Smooth muscle cell (in vitro differentiated cells): ENCODE measurements at regions not wholly inside any gene's neighbourhood (a gene's known extent, or its start where the extent isn't known, plus 50 kb on each side); places are given as distances from the start of the nearest gene placed in this dataset.

Source experiments
- DNase-seq: peaks from one replicate; lab custom pipeline; 2025; ENCODE audit not compliant: unreplicated experiment; lab: John Stamatoyannopoulos, UW
- H2AFZ ChIP-seq: fragments of 200-600 bp; sonication (generic); 2 replicates; pipeline ENCODE4 v1.6.0; 2016; ENCODE audit warnings: antibody characterized with exemption, low read depth, mild to moderate bottlenecking
- H3F3A ChIP-seq: fragments of 200-600 bp; sonication (generic); 2 replicates; pipeline ENCODE4 v1.6.0; 2017; ENCODE audit warnings: antibody characterized with exemption, low read depth
- H3K27ac ChIP-seq: fragments of 200-600 bp; sonication (generic); 2 replicates; pipeline ENCODE4 v1.5.1; 2016; ENCODE audit warnings: low read depth, mild to moderate bottlenecking
- H3K27me3 ChIP-seq: fragments of 200-600 bp; sonication (generic); 2 replicates; pipeline ENCODE4 v1.6.1; 2016; ENCODE audit warnings: low read depth, mild to moderate bottlenecking
- H3K36me3 ChIP-seq: fragments of 200-600 bp; sonication (generic); 2 replicates; pipeline ENCODE4 v1.5.1; 2016; ENCODE audit warnings: low read depth
- H3K4me1 ChIP-seq: fragments of 200-600 bp; sonication (generic); 2 replicates; pipeline ENCODE4 v1.5.1; 2016; ENCODE audit warnings: low read depth
- H3K4me2 ChIP-seq: fragments of 200-600 bp; sonication (generic); 2 replicates; pipeline ENCODE4 v1.6.0; 2016; ENCODE audit warnings: mild to moderate bottlenecking
- H3K4me3 ChIP-seq: fragments of 200-600 bp; sonication (generic); 2 replicates; pipeline ENCODE4 v1.5.1; 2016; ENCODE audit warnings: mild to moderate bottlenecking
- H3K79me2 ChIP-seq: fragments of 200-600 bp; sonication (generic); 2 replicates; pipeline ENCODE4 v1.6.0; 2016; ENCODE audit warnings: low read depth, mild to moderate bottlenecking
- H3K9ac ChIP-seq: fragments of 200-600 bp; sonication (generic); 2 replicates; pipeline ENCODE4 v1.6.0; 2016; ENCODE audit warnings: low read depth
- H3K9me3 ChIP-seq: fragments of 200-600 bp; sonication (generic); replicated peaks from 2 replicates; pipeline ENCODE4 v1.5.1; 2016; ENCODE audit warnings: low read depth
- H4K20me1 ChIP-seq: fragments of 200-600 bp; sonication (generic); 2 replicates; pipeline ENCODE4 v1.6.0; 2016; ENCODE audit warnings: low read depth
- CTCF ChIP-seq: fragments of 200-600 bp; sonication (generic); IDR thresholded peaks from 2 replicates; pipeline ENCODE4 v1.5.1; 2017; ENCODE audit warnings: borderline replicate concordance, mild to moderate bottlenecking, antibody characterized with exemption; ENCODE audit not compliant: insufficient read depth, poor library complexity, severe bottlenecking
- WGBS: methylation state at CpG from one replicate; pipeline ENCODE4 v1.1.7; 2016; ENCODE audit warnings: low lambda C conversion rate; 5-methylcytosine and 5-hydroxymethylcytosine counted together

- TF ChIP-seq CTCF: no peak
- no peaks in the 10 kb centered on the region for H3K27me3 ChIP-seq
- H2AFZ ChIP-seq: peak overlapping the region; percentile 29
- H3K9me3 ChIP-seq: no peaks in the 10 kb centered on the region
- no peaks in the 10 kb centered on the region for H3F3A ChIP-seq
- WGBS: 92% methylated on average over 4 of the region's 4 CpGs
- H3K4me3 ChIP-seq: no peak overlapping the region
- no peaks in the 10 kb centered on the region for H3K79me2 ChIP-seq
- H3K36me3 ChIP-seq: no peaks in the 10 kb centered on the region
- no peak for DNase-seq
- no peak overlapping the region for H3K27ac ChIP-seq
- H3K4me1 ChIP-seq: no peaks in the 10 kb centered on the region
- no peaks in the 10 kb centered on the region for H4K20me1 ChIP-seq
- H3K9ac ChIP-seq: no peak overlapping the region
- H3K4me2 ChIP-seq: no peak overlapping the region
Observed at GRCh38 chr4:176568238-176568637, 224.5 kb downstream of the VEGFC start.

GRCh38 chr4:176569301-176569700, 223.4 kb downstream of the VEGFC start:
- no peak overlapping the region for H3K27ac ChIP-seq
- H3K79me2 ChIP-seq: no peaks in the 10 kb centered on the region
- H3K27me3 ChIP-seq: no peaks in the 10 kb centered on the region
- H3K4me2 ChIP-seq: no peak overlapping the region
- TF ChIP-seq CTCF: no peak
- no peaks in the 10 kb centered on the region for H3K4me1 ChIP-seq
- no peaks in the 10 kb centered on the region for H3K9me3 ChIP-seq
- no peak overlapping the region for H2AFZ ChIP-seq
- no peak overlapping the region for H3K4me3 ChIP-seq
- DNase-seq: no peak
- WGBS: 83% methylated on average over 2 of the region's 2 CpGs
- H3K9ac ChIP-seq: no peak overlapping the region
- no peaks in the 10 kb centered on the region for H4K20me1 ChIP-seq
- H3K36me3 ChIP-seq: no peaks in the 10 kb centered on the region
- H3F3A ChIP-seq: no peaks in the 10 kb centered on the region

GRCh38 chr4:176571206-176571605, 221.5 kb downstream of the VEGFC start:
- Histone ChIP-seq H3K4me3 (no peak overlapping the region), H3K27ac (no peak overlapping the region), H2AFZ (no peak overlapping the region), H3K36me3 (no peaks in the 10 kb centered on the region), H3K27me3 (no peaks in the 10 kb centered on the region), H3K4me2 (no peak overlapping the region), H3K4me1 (no peaks in the 10 kb centered on the region), H3F3A (no peaks in the 10 kb centered on the region), H3K9ac (no peak overlapping the region), H3K9me3 (no peaks in the 10 kb centered on the region), H4K20me1 (no peaks in the 10 kb centered on the region), H3K79me2 (no peaks in the 10 kb centered on the region)
- TF ChIP-seq CTCF: no peak
- WGBS: 76% methylated on average over 6 of the region's 6 CpGs
- DNase-seq: no peak

GRCh38 chr4:176575141-176575730, 217.5 kb downstream of the VEGFC start:
- peak overlapping the region; percentile 50 for H2AFZ ChIP-seq
- H3K27me3 ChIP-seq: no peaks in the 10 kb centered on the region
- no peaks in the 10 kb centered on the region for H3F3A ChIP-seq
- H3K4me1 ChIP-seq: no peaks in the 10 kb centered on the region
- no peak overlapping the region for H3K4me3 ChIP-seq
- H3K9ac ChIP-seq: no peak overlapping the region
- no peak for TF ChIP-seq CTCF
- H3K9me3 ChIP-seq: no peaks in the 10 kb centered on the region
- H3K36me3 ChIP-seq: no peaks in the 10 kb centered on the region
- DNase-seq: no peak
- H3K4me2 ChIP-seq: no peak overlapping the region
- WGBS: 59% methylated on average over 2 of the region's 2 CpGs
- H4K20me1 ChIP-seq: no peaks in the 10 kb centered on the region
- no peak overlapping the region for H3K27ac ChIP-seq
- no peaks in the 10 kb centered on the region for H3K79me2 ChIP-seq
